ENCODE measurements at regions not wholly inside any gene's neighbourhood (a gene's known extent, or its start where the extent isn't known, plus 50 kb on each side); places are given as distances from the start of the nearest gene placed in this dataset.

DNA sequence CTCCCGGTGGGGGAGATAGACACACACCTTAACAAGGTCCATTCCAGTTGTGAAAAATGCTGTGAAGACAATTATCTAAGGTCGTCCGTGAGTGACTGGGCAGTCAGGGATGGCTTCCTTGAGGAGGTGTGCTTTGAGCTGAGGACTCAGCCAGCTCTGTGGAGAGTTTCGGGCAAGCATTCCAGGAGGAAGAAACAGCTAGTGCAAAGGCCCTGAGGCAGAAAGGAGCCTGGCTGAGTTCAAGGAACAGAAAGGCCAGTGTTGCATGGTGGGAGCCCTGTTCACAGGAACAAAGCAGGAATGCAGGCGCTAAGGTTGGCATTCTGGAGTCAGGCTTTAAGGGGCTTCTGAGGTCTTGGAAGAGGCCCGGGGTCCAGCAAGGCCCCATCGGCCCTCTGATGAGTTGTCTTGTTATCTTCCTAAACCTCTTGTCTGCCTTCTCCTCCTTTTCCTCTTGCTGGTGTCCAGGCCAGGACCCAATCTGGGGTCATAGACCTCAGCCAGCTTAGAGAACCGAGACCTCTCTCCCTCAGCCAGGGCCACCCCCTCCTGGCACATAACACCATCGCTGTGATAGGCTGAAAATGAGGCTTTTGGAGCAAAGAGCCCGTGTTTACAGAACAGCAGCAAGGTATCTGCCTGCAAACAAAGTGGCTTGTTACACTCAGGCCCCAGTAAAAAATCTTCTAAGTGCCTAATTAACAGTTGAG is 270.2 kb upstream of the MVB12B start:
- TF ChIP-seq CTCF (IDR thresholded peaks at IDR 0.05): no peak
- no peak for TF ChIP-seq EP300 (IDR thresholded peaks at IDR 0.05; ENCODE audit: low read depth)
